ENCODE measurements at regions not wholly inside any gene's neighbourhood (a gene's known extent, or its start where the extent isn't known, plus 50 kb on each side); places are given as distances from the start of the nearest gene placed in this dataset.
"Not testable (repeated sequence)": the region's sequence is repeated elsewhere in the genome, so short reads cannot be mapped to it uniquely, and the experiment has no call there.

DNA sequence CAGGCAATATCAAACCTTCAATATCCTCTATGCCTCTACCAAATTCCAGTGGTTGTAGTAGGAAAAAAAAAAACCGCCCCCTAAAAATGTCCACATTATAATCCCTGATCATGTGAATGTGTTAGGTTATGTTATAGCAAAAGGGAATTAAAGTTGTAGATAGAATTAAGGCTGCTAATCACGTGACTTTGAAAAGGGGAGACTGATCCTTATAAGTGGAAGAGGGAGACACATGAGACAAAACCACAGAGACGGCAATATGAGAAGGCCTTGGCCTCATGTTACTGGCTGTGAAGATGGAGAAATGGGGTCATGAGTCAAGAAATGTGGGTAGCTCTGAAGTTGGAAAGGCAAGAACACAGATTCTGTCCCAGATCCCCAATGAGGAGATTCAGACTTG lies 1711.3 kb downstream of the KHDRBS2 start:
- H3K36me3 Mint-ChIP-seq, H3K4me1 Mint-ChIP-seq, H3K27ac Mint-ChIP-seq, H3K4me3 Mint-ChIP-seq, H3K27me3 Mint-ChIP-seq: not testable (repeated sequence)
- peaks cover 0 to 13% (median 8%) of the 10 kb centered on the region in 3 donors for H3K9me3 Mint-ChIP-seq

DNA sequence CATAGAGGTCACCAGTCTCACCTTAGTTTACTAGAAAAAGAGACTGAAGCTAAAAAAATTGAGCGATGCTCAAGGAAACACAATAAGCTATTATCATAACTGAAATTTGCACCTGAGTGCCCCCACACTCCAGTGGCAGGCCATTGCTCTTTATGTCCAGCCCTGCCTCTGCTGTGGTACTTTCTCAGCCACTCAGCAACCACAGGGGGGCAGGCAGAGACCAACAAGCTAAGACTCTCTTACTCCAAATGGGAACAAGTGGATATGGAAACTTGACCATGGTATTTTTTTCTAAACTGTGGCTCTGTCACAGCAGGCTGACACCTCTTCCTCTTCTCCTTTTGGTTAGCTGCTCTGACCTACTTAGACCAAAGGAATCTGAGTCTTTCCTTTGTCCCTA lies 1713.4 kb downstream of the KHDRBS2 start:
- not testable (repeated sequence) for H3K4me1 Mint-ChIP-seq, H3K4me3 Mint-ChIP-seq, H3K27ac Mint-ChIP-seq, H3K27me3 Mint-ChIP-seq, H3K36me3 Mint-ChIP-seq
- H3K9me3 Mint-ChIP-seq, result peaks cover 0 to 12% (median 8%) of the 10 kb centered on the region in 3 donors

- H3K4me1 Mint-ChIP-seq, H3K4me3 Mint-ChIP-seq, H3K27me3 Mint-ChIP-seq, H3K27ac Mint-ChIP-seq, H3K36me3 Mint-ChIP-seq: not testable (repeated sequence)
- H3K9me3 Mint-ChIP-seq, result peaks cover 0 to 12% (median 8%) of the 10 kb centered on the region in 3 donors
These were observed 1714.6 kb downstream of the KHDRBS2 start for GRCh38 chr6:60571293-60572016.

DNA sequence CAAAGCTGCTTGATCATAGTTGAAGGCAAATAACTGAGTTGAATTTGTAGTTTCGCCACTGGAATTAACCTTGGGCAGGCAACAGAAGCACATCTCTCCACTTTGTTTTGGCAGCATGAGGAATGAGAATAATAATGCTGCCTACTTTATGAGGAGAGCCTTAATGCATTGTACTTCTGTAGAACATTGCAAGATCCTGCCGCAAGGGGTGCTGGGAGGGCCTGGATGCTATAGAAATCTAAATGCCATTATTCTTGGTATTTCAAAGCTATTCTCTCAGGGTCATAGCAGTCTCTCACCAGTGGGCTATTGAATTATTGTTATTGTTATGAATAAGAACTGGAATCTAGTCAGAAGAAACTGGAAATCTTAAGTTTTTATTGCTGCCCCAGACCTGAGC lies 1715.4 kb downstream of the KHDRBS2 start:
- not testable (repeated sequence) for H3K9me3 Mint-ChIP-seq, H3K4me3 Mint-ChIP-seq, H3K36me3 Mint-ChIP-seq, H3K4me1 Mint-ChIP-seq, H3K27me3 Mint-ChIP-seq, H3K27ac Mint-ChIP-seq

DNA sequence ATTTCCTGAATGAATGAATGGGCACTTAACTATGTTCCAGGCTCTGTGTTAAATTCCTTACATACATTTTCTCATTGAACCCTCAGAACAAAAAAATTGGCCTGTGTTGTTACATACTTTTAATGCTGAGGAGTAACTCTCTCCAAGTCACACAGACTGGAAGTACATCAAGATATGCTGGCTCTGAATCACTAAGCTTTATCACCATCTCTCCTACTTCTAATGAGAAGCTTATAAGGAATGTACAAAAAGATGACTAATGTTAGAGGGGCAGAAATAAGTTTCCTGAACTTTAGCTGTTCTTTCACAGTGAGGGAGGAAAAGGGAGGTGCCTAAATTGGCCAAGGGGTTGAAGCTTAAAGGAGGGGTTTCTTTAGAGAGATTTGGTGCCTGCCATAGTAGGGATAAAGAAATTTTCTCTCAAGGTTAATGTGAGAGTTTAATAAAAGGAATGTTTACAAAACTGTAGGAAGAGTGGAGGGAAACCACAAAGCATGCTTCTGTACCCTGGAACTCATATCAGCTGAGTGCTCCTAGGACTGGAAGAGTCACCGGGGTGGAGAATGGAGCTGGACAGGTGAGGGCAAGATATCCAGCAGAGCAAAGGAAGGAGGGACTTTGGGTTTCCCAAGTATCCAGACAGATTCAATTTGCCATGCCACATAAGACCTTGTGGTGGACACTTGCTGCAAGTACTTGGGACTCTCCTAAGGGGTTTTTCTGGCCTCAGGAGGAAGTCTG lies 1718.4 kb downstream of the KHDRBS2 start:
- H3K36me3 Mint-ChIP-seq, H3K27ac Mint-ChIP-seq, H3K4me3 Mint-ChIP-seq, H3K4me1 Mint-ChIP-seq, H3K27me3 Mint-ChIP-seq: not testable (repeated sequence)
- peaks cover 3 to 10% (median 6%) of the 10 kb centered on the region in 3 donors for H3K9me3 Mint-ChIP-seq

- H3K27ac Mint-ChIP-seq, H3K36me3 Mint-ChIP-seq, H3K4me1 Mint-ChIP-seq, H3K4me3 Mint-ChIP-seq, H3K27me3 Mint-ChIP-seq: not testable (repeated sequence)
- H3K9me3 Mint-ChIP-seq, result peaks cover 3 to 11% (median 6%) of the 10 kb centered on the region in 3 donors
These were observed 1719.6 kb downstream of the KHDRBS2 start for GRCh38 chr6:60566387-60566786.

- not testable (repeated sequence) for H3K36me3 Mint-ChIP-seq, H3K4me3 Mint-ChIP-seq, H3K27me3 Mint-ChIP-seq, H3K27ac Mint-ChIP-seq, H3K4me1 Mint-ChIP-seq
- peaks cover 3 to 13% (median 5%) of the 10 kb centered on the region in 3 donors for H3K9me3 Mint-ChIP-seq
These were observed 1726.3 kb downstream of the KHDRBS2 start for GRCh38 chr6:60559702-60560101.

DNA sequence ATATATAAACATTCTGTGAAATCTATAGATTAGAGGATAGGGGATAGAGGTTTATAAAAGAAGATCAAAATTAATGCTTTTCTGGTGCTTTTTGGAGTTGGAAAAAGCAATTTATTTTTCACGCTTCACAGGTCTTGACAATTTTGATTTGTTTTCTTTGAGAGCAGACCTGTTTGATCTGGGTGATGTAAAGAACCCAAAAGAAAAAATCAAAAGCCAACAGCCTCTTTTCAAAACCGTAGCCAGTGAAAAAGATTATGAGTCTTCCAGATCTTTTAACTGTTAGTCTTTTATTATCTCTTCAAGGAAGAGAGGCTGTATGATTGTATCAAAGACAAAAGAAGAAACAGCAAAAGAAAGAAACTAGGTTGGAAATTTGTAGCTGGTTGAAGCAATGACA lies 1738.7 kb downstream of the KHDRBS2 start:
- H3K27me3 Mint-ChIP-seq, H3K27ac Mint-ChIP-seq, H3K4me3 Mint-ChIP-seq, H3K36me3 Mint-ChIP-seq, H3K4me1 Mint-ChIP-seq: not testable (repeated sequence)
- H3K9me3 Mint-ChIP-seq, result peaks cover 2 to 14% (median 2%) of the 10 kb centered on the region in 3 donors

- H3K27me3 Mint-ChIP-seq, H3K4me1 Mint-ChIP-seq, H3K36me3 Mint-ChIP-seq, H3K4me3 Mint-ChIP-seq, H3K9me3 Mint-ChIP-seq, H3K27ac Mint-ChIP-seq: not testable (repeated sequence)
These were observed 1761.3 kb downstream of the KHDRBS2 start for GRCh38 chr6:60524770-60525169.

- H3K36me3 Mint-ChIP-seq, H3K4me3 Mint-ChIP-seq, H3K4me1 Mint-ChIP-seq, H3K27ac Mint-ChIP-seq, H3K27me3 Mint-ChIP-seq, H3K9me3 Mint-ChIP-seq: not testable (repeated sequence)
These were observed 1808.3 kb downstream of the KHDRBS2 start for GRCh38 chr6:60477747-60478146.

DNA sequence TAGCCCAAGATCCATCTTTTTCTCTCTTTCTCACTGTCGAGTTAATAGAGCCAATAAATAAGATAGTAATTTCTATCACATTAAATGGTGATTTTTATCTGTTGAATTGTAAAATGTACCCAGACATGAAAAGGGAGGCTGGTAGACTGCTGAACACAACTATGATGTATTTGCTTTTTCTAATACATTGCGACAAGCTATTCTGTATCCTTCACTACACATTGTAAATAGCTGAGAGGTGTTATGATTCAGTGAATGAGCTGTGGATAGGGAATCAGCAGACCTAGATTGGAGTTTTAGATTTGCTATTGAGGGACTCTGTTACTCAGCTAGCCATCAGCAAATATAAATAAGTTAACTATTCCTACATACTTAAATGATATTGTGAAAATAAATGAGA lies 1812.2 kb downstream of the KHDRBS2 start:
- not testable (repeated sequence) for H3K36me3 Mint-ChIP-seq, H3K4me1 Mint-ChIP-seq, H3K4me3 Mint-ChIP-seq, H3K27ac Mint-ChIP-seq, H3K9me3 Mint-ChIP-seq, H3K27me3 Mint-ChIP-seq

DNA sequence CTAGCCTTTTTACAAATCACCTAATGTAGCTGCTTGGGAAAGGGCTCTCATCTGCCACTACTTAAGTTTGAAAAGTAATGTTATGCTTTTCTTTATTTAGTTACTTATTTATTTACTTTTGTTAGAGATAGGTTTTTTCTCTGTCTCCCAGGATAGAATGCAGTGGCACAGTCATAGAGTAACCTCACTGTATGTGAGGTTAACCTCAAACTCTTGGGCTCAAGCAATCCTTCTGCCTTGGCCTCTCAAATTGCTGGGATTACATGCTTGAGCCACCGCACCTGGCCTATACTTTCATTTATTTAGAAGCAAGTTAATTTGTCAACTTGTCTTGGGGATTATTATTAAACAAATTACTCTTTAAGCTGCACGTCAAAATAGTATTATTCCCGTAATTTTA lies 1814.6 kb downstream of the KHDRBS2 start:
- H3K27me3 Mint-ChIP-seq, H3K4me3 Mint-ChIP-seq, H3K9me3 Mint-ChIP-seq, H3K4me1 Mint-ChIP-seq, H3K36me3 Mint-ChIP-seq, H3K27ac Mint-ChIP-seq: not testable (repeated sequence)

- H3K4me3 Mint-ChIP-seq, H3K4me1 Mint-ChIP-seq, H3K27me3 Mint-ChIP-seq, H3K27ac Mint-ChIP-seq, H3K9me3 Mint-ChIP-seq, H3K36me3 Mint-ChIP-seq: not testable (repeated sequence)
These were observed 1835.6 kb downstream of the KHDRBS2 start for GRCh38 chr6:60450428-60450827.

- not testable (repeated sequence) for H3K4me3 Mint-ChIP-seq, H3K36me3 Mint-ChIP-seq, H3K4me1 Mint-ChIP-seq, H3K27me3 Mint-ChIP-seq, H3K27ac Mint-ChIP-seq, H3K9me3 Mint-ChIP-seq
These were observed 1841.5 kb downstream of the KHDRBS2 start for GRCh38 chr6:60444532-60444931.

GRCh38 chr6:60439709-60440108 lies 1846.3 kb downstream of the KHDRBS2 start:
- not testable (repeated sequence) for H3K4me3 Mint-ChIP-seq, H3K27ac Mint-ChIP-seq, H3K4me1 Mint-ChIP-seq, H3K27me3 Mint-ChIP-seq, H3K9me3 Mint-ChIP-seq, H3K36me3 Mint-ChIP-seq

- H3K27me3 Mint-ChIP-seq, H3K27ac Mint-ChIP-seq, H3K4me3 Mint-ChIP-seq, H3K4me1 Mint-ChIP-seq, H3K36me3 Mint-ChIP-seq: not testable (repeated sequence)
- peaks cover 0 to 10% (median 2%) of the 10 kb centered on the region in 3 donors for H3K9me3 Mint-ChIP-seq
These were observed 1863.3 kb downstream of the KHDRBS2 start for GRCh38 chr6:60422691-60423090.

Data from IgD-negative memory B cell (primary cell).